ENCODE measurements at regions not wholly inside any gene's neighbourhood (a gene's known extent, or its start where the extent isn't known, plus 50 kb on each side); places are given as distances from the start of the nearest gene placed in this dataset.

DNA sequence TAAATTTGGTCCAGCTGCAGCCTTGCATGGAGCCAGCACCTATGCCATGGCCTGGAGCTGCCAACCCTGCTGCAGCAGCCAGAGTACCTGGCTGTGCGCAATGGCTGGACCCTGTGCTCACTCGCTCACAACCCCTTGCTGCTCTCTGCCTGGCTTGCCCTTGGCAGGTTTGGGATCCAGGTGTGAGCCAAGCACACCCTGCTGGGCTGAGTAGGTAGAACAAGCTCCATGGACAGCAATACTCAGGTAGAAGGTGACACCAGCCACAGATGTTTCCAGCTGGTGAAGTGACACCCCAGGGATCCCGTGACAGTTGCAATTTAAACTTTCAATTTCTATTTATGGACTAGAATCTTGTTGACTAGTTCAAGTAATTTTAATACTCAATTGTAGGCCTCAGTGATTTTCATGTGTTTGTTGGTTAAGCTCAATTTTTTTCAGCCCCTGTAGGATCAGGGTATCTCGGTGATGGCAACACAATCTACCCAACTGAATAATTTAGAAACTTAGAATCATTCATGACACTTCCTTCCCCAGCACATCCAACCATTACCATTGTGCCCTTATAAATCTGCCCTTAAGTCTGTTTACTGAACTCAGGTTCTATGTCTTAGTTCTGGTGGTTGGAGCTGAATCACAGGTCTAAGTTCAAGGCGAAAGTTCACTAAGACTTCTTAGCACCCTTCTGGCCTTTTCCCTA, 480.0 kb downstream of the PMP22 start:
- TF ChIP-seq, protein P1, sequence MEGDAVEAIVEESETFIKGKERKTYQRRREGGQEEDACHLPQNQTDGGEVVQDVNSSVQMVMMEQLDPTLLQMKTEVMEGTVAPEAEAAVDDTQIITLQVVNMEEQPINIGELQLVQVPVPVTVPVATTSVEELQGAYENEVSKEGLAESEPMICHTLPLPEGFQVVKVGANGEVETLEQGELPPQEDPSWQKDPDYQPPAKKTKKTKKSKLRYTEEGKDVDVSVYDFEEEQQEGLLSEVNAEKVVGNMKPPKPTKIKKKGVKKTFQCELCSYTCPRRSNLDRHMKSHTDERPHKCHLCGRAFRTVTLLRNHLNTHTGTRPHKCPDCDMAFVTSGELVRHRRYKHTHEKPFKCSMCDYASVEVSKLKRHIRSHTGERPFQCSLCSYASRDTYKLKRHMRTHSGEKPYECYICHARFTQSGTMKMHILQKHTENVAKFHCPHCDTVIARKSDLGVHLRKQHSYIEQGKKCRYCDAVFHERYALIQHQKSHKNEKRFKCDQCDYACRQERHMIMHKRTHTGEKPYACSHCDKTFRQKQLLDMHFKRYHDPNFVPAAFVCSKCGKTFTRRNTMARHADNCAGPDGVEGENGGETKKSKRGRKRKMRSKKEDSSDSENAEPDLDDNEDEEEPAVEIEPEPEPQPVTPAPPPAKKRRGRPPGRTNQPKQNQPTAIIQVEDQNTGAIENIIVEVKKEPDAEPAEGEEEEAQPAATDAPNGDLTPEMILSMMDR (IDR thresholded peaks at IDR 0.05; ENCODE audit: low read length) = no peak
- no peak for TF ChIP-seq EZH2 (optimal IDR thresholded peaks at IDR 0.05; ENCODE audit: low read depth, low read length)
